GM12873 (cell line): ENCODE measurements at regions not wholly inside any gene's neighbourhood (a gene's known extent, or its start where the extent isn't known, plus 50 kb on each side); places are given as distances from the start of the nearest gene placed in this dataset.

Experiments used
- CTCF ChIP-seq: IDR thresholded peaks from 2 replicates; pipeline ENCODE4 v1.5.1; 2012; ENCODE audit warnings: low read depth, mild to moderate bottlenecking, moderate library complexity, low read length, control low read depth; ENCODE audit not compliant: insufficient read depth; ENCODE audit errors: missing control alignments

- TF ChIP-seq CTCF: no peak
These were observed 232.7 kb downstream of the DLL1 start for GRCh38 chr6:170057961-170058877.

GRCh38 chr6:170057034-170057734, 233.7 kb downstream of the DLL1 start:
- TF ChIP-seq CTCF: no peak

GRCh38 chr6:170056278-170056711, 234.6 kb downstream of the DLL1 start:
- no peak for TF ChIP-seq CTCF

- TF ChIP-seq CTCF: no peak
These were observed 236.8 kb downstream of the DLL1 start for GRCh38 chr6:170053966-170054661.

GRCh38 chr6:170052991-170053821, 237.7 kb downstream of the DLL1 start:
- TF ChIP-seq CTCF: no peak

- no peak for TF ChIP-seq CTCF
These were observed 239.4 kb downstream of the DLL1 start for GRCh38 chr6:170051229-170052172.
